ENCODE measurements at regions not wholly inside any gene's neighbourhood (a gene's known extent, or its start where the extent isn't known, plus 50 kb on each side); places are given as distances from the start of the nearest gene placed in this dataset.
"Not testable (repeated sequence)": the region's sequence is repeated elsewhere in the genome, so short reads cannot be mapped to it uniquely, and the experiment has no call there.

DNA sequence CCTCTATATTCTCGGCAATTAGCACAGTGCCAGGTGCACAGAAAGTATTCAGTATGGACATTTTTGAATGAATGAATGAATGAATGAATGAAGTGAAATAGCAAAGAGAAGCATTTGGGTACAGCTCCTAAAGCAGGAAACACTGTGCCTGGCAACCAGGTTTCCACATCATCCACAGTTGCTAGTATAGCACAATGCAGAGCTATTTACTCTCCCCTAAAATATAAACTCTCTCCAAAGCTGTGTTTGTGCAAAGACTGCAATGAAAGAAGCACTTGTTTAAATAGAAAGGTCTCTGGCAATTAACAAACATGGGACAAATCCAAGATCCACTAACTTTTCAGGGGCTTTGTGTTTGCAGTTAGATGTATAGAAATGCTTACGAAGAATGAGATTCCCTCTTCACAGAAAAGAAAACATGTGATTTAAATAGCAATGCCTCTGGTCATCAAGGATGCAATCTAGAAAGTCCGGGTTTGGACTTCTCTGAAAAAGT is 103.0 kb upstream of the OPCML start:
- Mint-ChIP-seq H3K27ac (no peak overlapping the region), H3K9me3 (no peaks in the 10 kb centered on the region), H3K4me1 (no peaks in the 10 kb centered on the region), H3K27me3 (no peaks in the 10 kb centered on the region), H3K4me3 (no peak overlapping the region), H3K36me3 (no peaks in the 10 kb centered on the region)
- POLR2A ChIA-PET, result no interaction called here
- no peak for DNase-seq
- ATAC-seq (ENCODE audit: low read depth), result no peak

DNA sequence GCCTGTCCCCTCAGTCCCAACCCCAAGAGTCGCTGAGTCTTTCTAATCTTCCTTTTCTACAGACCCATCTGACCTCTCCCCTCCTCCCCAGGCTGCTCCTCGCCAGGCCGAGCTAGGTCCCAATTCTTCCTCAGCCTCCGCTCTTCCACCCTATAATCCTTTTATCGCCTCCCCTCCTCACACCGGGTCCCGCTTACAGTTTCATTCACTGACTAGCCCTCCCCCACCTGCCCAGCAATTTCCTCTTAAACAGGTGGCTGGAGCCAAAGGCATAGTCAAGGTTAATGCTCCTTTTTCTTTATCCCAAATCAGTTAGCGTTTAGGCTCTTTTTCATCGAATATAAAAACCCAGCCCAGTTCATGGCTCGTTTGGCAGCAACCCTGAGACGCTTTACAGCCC is 96.1 kb upstream of the OPCML start:
- H3K4me1 Mint-ChIP-seq; H3K27ac Mint-ChIP-seq; DNase-seq; H3K36me3 Mint-ChIP-seq; H3K9me3 Mint-ChIP-seq; H3K4me3 Mint-ChIP-seq; ATAC-seq (ENCODE audit: low read depth); H3K27me3 Mint-ChIP-seq; POLR2A ChIA-PET: not testable (repeated sequence)

DNA sequence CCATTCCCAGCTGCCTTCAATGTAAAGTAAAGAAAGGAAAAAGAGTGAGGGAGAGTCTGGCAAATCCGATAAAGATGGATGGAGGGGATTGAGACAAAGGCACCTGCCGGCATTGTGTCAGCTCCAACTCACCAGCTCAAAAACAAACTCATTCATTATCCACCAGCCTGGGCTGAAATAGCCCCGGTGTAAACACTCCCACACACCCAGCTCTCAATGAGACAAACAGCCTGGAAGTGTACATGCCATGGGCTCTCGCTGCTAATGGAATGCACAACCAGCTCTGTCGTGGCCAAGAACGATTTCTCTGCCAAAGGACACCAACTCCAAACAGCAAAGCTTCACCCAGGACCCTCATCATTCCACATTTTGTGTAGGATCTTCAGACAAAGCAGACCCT is 89.3 kb upstream of the OPCML start:
- no peak for ATAC-seq (ENCODE audit: low read depth)
- DNase-seq, result no peak
- Mint-ChIP-seq H3K27ac (no peak overlapping the region), H3K4me3 (no peak overlapping the region), H3K9me3 (no peaks in the 10 kb centered on the region), H3K4me1 (no peaks in the 10 kb centered on the region), H3K36me3 (no peaks in the 10 kb centered on the region), H3K27me3 (no peaks in the 10 kb centered on the region)
- POLR2A ChIA-PET, result no interaction called here

DNA sequence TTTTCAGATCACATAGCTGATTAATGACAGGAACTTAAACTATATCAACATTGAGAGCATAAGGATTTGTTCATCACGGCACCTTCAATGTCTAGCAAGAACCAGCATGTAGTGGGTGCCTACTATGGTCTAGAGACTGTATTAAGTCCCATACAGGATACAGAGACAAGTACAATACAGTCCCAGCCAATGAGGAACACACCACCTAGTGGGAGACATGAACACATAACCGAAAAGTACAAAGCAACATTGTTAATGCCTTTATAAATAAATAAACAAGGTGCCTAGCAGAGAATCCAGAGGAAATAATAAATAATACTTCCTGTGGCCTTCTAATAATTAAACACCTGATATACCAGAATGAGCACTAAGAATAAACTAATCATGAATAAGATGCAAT is 87.7 kb upstream of the OPCML start:
- POLR2A ChIA-PET, result no interaction called here
- Mint-ChIP-seq H3K9me3 (no peaks in the 10 kb centered on the region), H3K27ac (no peak overlapping the region), H3K4me1 (no peaks in the 10 kb centered on the region), H3K27me3 (no peaks in the 10 kb centered on the region), H3K4me3 (no peak overlapping the region), H3K36me3 (no peaks in the 10 kb centered on the region)
- ATAC-seq (ENCODE audit: low read depth) (no peak), DNase-seq (no peak)

DNA sequence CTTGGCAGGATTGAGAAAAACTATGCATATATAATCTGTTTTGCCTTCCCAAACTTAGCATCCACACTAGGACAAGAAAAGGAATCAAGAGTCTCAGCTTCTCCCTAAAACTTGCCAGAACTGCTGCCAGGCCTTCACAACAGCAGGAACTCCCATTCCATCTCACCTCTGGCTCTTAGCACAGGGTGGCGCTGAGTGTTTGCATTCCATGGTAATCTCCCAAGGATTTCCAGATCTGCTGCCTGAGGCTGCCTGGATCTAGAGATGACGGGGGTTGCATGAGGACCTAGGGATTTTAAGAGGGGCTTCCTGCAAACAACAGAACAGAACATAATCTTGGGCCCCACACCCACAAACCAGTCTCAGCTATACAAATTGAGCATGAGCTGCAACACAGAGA is 87.1 kb upstream of the OPCML start:
- POLR2A ChIA-PET, result no interaction called here
- no peak overlapping the region for H3K4me3 Mint-ChIP-seq
- H3K9me3 Mint-ChIP-seq, result no peaks in the 10 kb centered on the region
- DNase-seq, result no peak
- no peaks in the 10 kb centered on the region for H3K4me1 Mint-ChIP-seq
- ATAC-seq (ENCODE audit: low read depth), result no peak
- no peak overlapping the region for H3K27ac Mint-ChIP-seq
- H3K27me3 Mint-ChIP-seq, result no peaks in the 10 kb centered on the region
- H3K36me3 Mint-ChIP-seq, result no peaks in the 10 kb centered on the region

DNA sequence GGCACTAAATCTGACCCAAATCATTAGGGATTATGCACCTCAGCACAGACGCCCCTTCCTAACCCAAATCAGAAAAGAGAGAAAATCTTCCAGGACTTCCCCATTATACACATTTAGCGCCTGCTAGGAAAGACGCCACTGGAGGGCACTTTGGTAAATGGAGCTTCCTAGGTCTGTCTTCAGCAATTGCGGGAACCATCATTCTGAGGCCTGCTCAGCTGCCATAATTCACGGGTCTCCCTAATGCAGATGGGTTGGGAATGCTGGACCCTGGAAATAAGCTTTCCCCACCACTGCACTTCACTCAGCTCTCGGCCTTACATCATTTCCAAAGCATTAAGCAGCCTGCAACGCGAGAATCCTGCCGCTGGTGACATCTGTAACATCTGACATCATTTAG is 86.2 kb upstream of the OPCML start:
- POLR2A ChIA-PET, result no interaction called here
- no peaks in the 10 kb centered on the region for H3K36me3 Mint-ChIP-seq
- peaks cover 2% of the 10 kb centered on the region for H3K9me3 Mint-ChIP-seq
- H3K27ac Mint-ChIP-seq, result no peak overlapping the region
- DNase-seq (no peak), ATAC-seq (ENCODE audit: low read depth) (no peak)
- no peak overlapping the region for H3K4me3 Mint-ChIP-seq
- no peaks in the 10 kb centered on the region for H3K4me1 Mint-ChIP-seq
- H3K27me3 Mint-ChIP-seq, result no peaks in the 10 kb centered on the region

DNA sequence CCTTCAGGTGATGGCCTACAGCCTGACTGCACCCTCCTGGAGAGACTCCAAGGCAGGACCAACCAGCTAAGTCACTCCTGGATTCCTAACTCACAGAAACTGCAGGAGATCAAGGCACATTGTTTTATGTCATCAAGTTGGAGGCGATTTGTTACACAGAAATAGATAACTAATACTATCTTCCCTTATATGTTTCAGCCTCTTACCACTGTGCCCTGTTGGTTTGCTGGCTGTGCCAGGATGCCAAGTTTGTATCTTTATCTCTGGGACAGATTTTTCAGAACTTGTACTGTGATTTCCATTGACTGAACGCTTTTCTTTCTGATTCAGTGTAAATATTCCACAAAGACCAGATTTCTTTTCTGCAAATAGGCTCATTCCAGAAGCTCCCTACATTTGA is 76.2 kb upstream of the OPCML start:
- Mint-ChIP-seq H3K4me3 (no peak overlapping the region), H3K4me1 (no peaks in the 10 kb centered on the region), H3K27me3 (no peaks in the 10 kb centered on the region), H3K36me3 (no peaks in the 10 kb centered on the region), H3K9me3 (peaks cover 3% of the 10 kb centered on the region), H3K27ac (no peak overlapping the region)
- DNase-seq (no peak), ATAC-seq (ENCODE audit: low read depth) (no peak)
- POLR2A ChIA-PET, result interaction anchor here (0.6 kb wide), 1 partner anchor 12 kb away, joined by 5 read pairs; no protein-coding TSS in a partner anchor

DNA sequence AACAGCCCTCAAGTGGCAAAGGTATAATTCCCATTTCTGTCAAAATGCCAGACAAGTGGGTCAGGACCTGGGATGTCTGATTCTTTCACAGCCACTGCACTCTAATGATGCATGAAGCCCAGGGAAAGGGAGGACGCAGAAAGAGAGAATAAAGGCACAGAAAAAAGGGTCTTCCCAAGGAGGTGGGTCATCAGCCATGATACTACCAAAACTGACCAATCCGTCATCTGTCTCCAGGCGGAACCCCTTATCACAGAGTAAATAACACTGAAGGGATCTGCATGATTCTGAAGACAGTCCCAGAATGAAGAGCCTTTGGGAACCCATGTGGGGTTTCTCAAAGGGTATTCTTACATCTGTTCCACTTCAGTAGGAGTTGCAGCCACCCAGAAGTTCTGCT is 73.8 kb upstream of the OPCML start:
- ATAC-seq (ENCODE audit: low read depth) (no peak), DNase-seq (no peak)
- no peak overlapping the region for H3K4me3 Mint-ChIP-seq
- no peaks in the 10 kb centered on the region for H3K27me3 Mint-ChIP-seq
- no peak overlapping the region for H3K27ac Mint-ChIP-seq
- POLR2A ChIA-PET, result no interaction called here
- peaks cover 3% of the 10 kb centered on the region for H3K9me3 Mint-ChIP-seq
- no peaks in the 10 kb centered on the region for H3K36me3 Mint-ChIP-seq
- no peaks in the 10 kb centered on the region for H3K4me1 Mint-ChIP-seq

DNA sequence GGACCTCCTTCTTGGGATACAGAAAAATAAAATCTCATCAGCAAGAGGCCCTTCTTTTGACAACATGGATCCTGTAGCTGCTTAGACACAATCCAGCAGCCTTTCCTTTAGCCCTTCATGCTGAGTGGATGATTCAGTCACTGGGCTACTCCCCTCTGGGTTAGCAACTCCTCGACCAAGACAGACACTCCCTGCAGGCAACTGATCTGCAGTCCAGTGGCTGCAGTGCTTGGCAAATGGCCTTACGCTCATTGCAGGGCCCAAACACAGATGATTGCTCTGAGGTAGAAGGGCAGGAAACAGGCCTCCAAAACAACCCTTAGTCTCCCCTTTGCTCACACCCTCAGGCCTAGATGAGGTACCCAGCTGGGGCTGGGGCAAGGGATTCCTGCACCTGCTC is 73.2 kb upstream of the OPCML start:
- no peak overlapping the region for H3K27ac Mint-ChIP-seq
- ATAC-seq (ENCODE audit: low read depth) (no peak), DNase-seq (no peak)
- H3K4me3 Mint-ChIP-seq, result no peak overlapping the region
- no peaks in the 10 kb centered on the region for H3K4me1 Mint-ChIP-seq
- peaks cover 3% of the 10 kb centered on the region for H3K9me3 Mint-ChIP-seq
- POLR2A ChIA-PET, result no interaction called here
- H3K27me3 Mint-ChIP-seq, result no peaks in the 10 kb centered on the region
- no peaks in the 10 kb centered on the region for H3K36me3 Mint-ChIP-seq

DNA sequence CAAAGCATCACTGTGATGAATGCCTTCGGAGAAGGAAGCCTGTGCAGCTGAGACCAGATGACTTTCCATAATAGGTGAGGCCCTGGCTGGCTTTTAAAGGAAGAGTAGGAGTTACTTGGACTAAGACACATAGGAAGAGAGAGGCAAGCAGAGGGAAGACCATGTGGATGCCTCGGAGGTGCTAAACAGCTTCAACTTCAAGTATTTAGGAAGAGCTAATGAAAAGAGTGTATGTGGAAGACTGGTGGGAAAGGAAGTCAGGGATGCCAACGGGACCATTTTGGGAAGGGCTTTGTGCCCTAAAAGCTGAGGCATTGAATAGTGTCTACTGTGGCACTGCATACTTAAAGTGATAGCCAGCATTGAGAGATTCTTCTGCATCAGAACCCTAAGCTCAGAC is 69.3 kb upstream of the OPCML start:
- Mint-ChIP-seq H3K9me3 (no peaks in the 10 kb centered on the region), H3K36me3 (no peaks in the 10 kb centered on the region), H3K27ac (no peak overlapping the region), H3K4me3 (no peak overlapping the region), H3K4me1 (no peaks in the 10 kb centered on the region), H3K27me3 (no peaks in the 10 kb centered on the region)
- ATAC-seq (ENCODE audit: low read depth) (no peak), DNase-seq (no peak)
- POLR2A ChIA-PET, result no interaction called here

DNA sequence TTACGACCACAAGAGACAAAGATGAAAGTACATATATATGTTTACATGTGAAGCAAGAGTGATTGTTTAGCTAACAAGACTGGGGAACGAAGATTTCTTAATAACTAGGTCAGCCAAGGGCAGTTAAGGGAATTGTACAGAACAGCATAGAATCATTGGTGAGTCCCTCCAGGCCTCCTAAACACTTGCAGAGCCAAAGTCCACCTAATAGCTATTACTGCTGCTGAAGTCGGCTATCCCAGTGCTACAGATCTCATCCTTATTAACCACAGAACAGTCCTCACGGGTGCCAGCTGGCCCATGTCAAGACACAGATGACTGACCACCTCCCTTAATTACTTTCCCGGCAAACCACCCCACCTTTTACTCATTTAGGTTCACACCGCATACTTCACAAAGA is 68.5 kb upstream of the OPCML start:
- no peak for ATAC-seq (ENCODE audit: low read depth)
- Mint-ChIP-seq H3K27ac (no peak overlapping the region), H3K4me1 (no peaks in the 10 kb centered on the region), H3K27me3 (no peaks in the 10 kb centered on the region), H3K9me3 (no peaks in the 10 kb centered on the region), H3K4me3 (no peak overlapping the region), H3K36me3 (no peaks in the 10 kb centered on the region)
- POLR2A ChIA-PET, result no interaction called here
- no peak for DNase-seq

DNA sequence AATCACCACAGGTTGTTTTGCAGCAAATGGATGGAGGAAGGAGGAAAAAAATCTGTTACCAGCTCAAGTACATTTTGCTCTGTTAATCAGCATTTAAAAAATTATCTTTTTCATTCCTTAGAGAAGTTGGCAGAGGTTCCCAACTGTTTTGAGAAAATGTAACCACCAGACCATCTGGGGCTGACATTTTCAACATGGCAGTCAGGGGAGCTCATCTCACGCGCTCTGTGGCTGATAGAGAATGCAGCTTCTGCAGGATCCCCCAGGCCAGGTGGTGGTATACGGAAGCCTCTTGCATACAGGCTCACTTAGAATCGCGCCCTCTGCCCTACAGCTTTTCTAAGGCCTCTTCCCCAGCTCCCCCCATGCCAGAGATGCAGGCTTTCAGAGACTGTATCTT is 68.0 kb upstream of the OPCML start:
- H3K27ac Mint-ChIP-seq, result no peak overlapping the region
- H3K9me3 Mint-ChIP-seq, result no peaks in the 10 kb centered on the region
- ATAC-seq (ENCODE audit: low read depth) (no peak), DNase-seq (no peak)
- no peaks in the 10 kb centered on the region for H3K27me3 Mint-ChIP-seq
- POLR2A ChIA-PET, result no interaction called here
- H3K36me3 Mint-ChIP-seq, result no peaks in the 10 kb centered on the region
- no peak overlapping the region for H3K4me3 Mint-ChIP-seq
- H3K4me1 Mint-ChIP-seq, result no peaks in the 10 kb centered on the region

DNA sequence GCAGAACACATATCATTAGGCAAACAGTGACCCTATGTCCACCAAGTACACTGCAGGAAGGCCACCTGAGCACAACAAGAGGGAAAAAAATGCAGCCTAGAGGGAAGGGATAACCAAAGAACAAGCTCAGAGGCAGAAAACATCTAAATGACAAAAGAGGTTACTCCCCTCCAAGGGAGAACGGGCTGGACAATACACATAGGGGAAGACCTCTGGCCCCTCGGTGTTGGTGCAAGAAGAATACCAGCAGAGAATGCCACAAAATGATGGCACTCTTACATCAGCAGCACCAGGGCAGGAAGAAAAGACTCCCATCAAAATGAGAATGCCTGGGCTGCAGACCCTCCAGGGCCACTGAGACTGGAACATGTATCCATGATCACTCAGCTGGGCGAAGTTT is 66.6 kb upstream of the OPCML start:
- Mint-ChIP-seq H3K4me1 (no peaks in the 10 kb centered on the region), H3K36me3 (no peaks in the 10 kb centered on the region), H3K4me3 (no peak overlapping the region), H3K27ac (no peak overlapping the region), H3K27me3 (no peaks in the 10 kb centered on the region), H3K9me3 (no peaks in the 10 kb centered on the region)
- DNase-seq, result no peak
- POLR2A ChIA-PET, result no interaction called here
- ATAC-seq (ENCODE audit: low read depth), result no peak

DNA sequence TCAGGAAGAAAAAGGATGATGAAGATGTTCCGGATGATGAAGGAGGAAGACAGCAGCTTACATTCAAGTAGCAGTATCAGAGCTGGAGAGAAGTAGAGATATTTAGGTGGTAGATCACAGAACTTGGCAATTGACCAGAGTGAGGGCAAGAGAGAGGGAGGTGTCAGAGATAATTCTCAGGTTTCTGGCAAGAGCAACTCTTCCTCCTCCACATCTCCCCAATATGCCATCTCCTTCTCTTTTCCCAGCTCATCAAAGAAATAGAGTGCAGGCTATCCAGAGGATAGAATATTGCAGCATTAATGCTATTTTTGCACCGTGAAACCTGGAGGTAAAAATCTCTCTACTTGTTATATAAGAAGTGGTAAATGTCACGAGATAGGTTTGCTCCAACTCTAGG is 64.9 kb upstream of the OPCML start:
- ATAC-seq (ENCODE audit: low read depth) (no peak), DNase-seq (no peak)
- no peaks in the 10 kb centered on the region for H3K36me3 Mint-ChIP-seq
- POLR2A ChIA-PET, result no interaction called here
- no peak overlapping the region for H3K4me3 Mint-ChIP-seq
- H3K9me3 Mint-ChIP-seq, result no peaks in the 10 kb centered on the region
- H3K4me1 Mint-ChIP-seq, result no peaks in the 10 kb centered on the region
- no peaks in the 10 kb centered on the region for H3K27me3 Mint-ChIP-seq
- no peak overlapping the region for H3K27ac Mint-ChIP-seq

DNA sequence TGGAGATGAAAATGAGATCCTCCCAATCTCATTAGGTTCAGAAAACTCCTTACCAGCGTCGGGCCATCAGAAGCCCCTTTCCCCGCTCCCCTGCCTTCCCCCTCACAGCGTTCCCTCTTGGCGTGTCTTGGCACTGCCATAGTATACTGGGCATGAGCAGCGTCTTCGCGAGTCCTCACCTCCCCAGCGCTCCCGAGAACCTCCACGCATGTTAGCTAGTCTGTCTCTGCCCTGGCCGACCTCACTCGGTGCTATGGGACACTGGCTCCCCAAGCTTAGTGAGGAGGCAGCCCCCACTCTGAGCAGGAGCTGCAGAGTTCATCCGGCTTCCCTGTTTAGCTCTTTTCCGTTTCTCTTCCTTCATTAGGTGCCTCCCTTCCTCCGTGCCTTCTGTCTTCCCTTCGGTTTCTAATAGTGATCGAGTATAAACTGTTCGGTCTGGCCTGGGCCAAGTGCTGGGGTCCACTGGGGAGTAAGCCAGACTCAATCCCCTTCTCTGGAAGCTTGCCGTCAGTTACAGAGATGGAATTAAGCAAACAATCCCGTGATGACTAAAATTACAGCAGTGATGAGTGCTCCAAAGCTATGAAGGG is 63.8 kb upstream of the OPCML start:
- POLR2A ChIA-PET, result no interaction called here
- Mint-ChIP-seq H3K4me3 (no peak overlapping the region), H3K36me3 (no peaks in the 10 kb centered on the region), H3K27ac (no peak overlapping the region), H3K9me3 (no peaks in the 10 kb centered on the region), H3K4me1 (no peaks in the 10 kb centered on the region), H3K27me3 (no peaks in the 10 kb centered on the region)
- DNase-seq, result no peak
- no peak for ATAC-seq (ENCODE audit: low read depth)
